HepG2 (cell line): ENCODE measurements at regions not wholly inside any gene's neighbourhood (a gene's known extent, or its start where the extent isn't known, plus 50 kb on each side); places are given as distances from the start of the nearest gene placed in this dataset.

Experiments
- EP300 ChIP-seq, 3 experiments: sonication (generic) in 1 of 3; formaldehyde crosslinking in 1 of 3; IDR thresholded peaks; 2 replicates each; pipeline versions ENCODE4 v1.5.1 to v1.6.1; 2011 to 2020; ENCODE audit warnings: low read depth in 2 of 3, low read length in 2 of 3, borderline replicate concordance in 1 of 3, improper control_type of control experiment in 1 of 3, mild to moderate bottlenecking in 1 of 3, missing genetic modification reagents in 1 of 3, moderate library complexity in 1 of 3
- ISL2 ChIP-seq: sonication (generic); formaldehyde crosslinking; IDR thresholded peaks from 2 replicates; pipeline ENCODE4 v1.5.0; 2020; ENCODE audit warnings: missing genetic modification reagents
- NBN ChIP-seq: fragments of 450-650 bp; conservative IDR thresholded peaks from 2 replicates; pipeline ENCODE4 v1.6.1; 2017
- ZC3H4 ChIP-seq: sonication (generic); formaldehyde crosslinking; IDR thresholded peaks from 2 replicates; pipeline ENCODE4 v1.4.0; 2020; ENCODE audit warnings: missing genetic modification reagents, borderline replicate concordance
- ZNF569 ChIP-seq: sonication (generic); formaldehyde crosslinking; IDR thresholded peaks from 2 replicates; pipeline ENCODE4 v1.5.0; 2020; ENCODE audit warnings: mild to moderate bottlenecking, missing genetic modification reagents, moderate library complexity, borderline replicate concordance
- TF ChIP-seq, protein P1 (sequence below): sonication (generic); formaldehyde crosslinking; IDR thresholded peaks from 2 replicates; pipeline ENCODE4 v1.4.0; 2020; ENCODE audit warnings: mild to moderate bottlenecking, missing genetic modification reagents
- TF ChIP-seq, protein P2 (sequence below): sonication (generic); formaldehyde crosslinking; IDR thresholded peaks from 2 replicates; pipeline ENCODE4 v1.5.0; 2020; ENCODE audit warnings: mild to moderate bottlenecking, missing genetic modification reagents, moderate library complexity
- TF ChIP-seq, protein P3 (sequence below): sonication (generic); formaldehyde crosslinking; IDR thresholded peaks from 2 replicates; pipeline ENCODE4 v1.8.1; 2023; ENCODE audit warnings: mild to moderate bottlenecking, inconsistent platforms, moderate library complexity, missing genetic modification reagents, borderline replicate concordance

GRCh38 chrX:3420316-3420715, 73.9 kb upstream of the MXRA5 start:
- TF ChIP-seq ZC3H4 (CRISPR knock-in tag), result no peak
- TF ChIP-seq, protein P1, sequence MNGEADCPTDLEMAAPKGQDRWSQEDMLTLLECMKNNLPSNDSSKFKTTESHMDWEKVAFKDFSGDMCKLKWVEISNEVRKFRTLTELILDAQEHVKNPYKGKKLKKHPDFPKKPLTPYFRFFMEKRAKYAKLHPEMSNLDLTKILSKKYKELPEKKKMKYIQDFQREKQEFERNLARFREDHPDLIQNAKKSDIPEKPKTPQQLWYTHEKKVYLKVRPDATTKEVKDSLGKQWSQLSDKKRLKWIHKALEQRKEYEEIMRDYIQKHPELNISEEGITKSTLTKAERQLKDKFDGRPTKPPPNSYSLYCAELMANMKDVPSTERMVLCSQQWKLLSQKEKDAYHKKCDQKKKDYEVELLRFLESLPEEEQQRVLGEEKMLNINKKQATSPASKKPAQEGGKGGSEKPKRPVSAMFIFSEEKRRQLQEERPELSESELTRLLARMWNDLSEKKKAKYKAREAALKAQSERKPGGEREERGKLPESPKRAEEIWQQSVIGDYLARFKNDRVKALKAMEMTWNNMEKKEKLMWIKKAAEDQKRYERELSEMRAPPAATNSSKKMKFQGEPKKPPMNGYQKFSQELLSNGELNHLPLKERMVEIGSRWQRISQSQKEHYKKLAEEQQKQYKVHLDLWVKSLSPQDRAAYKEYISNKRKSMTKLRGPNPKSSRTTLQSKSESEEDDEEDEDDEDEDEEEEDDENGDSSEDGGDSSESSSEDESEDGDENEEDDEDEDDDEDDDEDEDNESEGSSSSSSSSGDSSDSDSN (CRISPR knock-in tag), result no peak
- TF ChIP-seq, protein P2, sequence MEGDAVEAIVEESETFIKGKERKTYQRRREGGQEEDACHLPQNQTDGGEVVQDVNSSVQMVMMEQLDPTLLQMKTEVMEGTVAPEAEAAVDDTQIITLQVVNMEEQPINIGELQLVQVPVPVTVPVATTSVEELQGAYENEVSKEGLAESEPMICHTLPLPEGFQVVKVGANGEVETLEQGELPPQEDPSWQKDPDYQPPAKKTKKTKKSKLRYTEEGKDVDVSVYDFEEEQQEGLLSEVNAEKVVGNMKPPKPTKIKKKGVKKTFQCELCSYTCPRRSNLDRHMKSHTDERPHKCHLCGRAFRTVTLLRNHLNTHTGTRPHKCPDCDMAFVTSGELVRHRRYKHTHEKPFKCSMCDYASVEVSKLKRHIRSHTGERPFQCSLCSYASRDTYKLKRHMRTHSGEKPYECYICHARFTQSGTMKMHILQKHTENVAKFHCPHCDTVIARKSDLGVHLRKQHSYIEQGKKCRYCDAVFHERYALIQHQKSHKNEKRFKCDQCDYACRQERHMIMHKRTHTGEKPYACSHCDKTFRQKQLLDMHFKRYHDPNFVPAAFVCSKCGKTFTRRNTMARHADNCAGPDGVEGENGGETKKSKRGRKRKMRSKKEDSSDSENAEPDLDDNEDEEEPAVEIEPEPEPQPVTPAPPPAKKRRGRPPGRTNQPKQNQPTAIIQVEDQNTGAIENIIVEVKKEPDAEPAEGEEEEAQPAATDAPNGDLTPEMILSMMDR (CRISPR knock-in tag), result no peak
- no peak for TF ChIP-seq EP300 (IDR thresholded peaks at IDR 0.05; ENCODE audit: low read depth in 2 of 2, low read length in 2 of 2)
- no peak for TF ChIP-seq EP300 (CRISPR knock-in tag; IDR thresholded peaks at IDR 0.05; ENCODE audit: borderline replicate concordance)
- TF ChIP-seq ZNF569 (CRISPR knock-in tag), result no peak
- TF ChIP-seq, protein P3, sequence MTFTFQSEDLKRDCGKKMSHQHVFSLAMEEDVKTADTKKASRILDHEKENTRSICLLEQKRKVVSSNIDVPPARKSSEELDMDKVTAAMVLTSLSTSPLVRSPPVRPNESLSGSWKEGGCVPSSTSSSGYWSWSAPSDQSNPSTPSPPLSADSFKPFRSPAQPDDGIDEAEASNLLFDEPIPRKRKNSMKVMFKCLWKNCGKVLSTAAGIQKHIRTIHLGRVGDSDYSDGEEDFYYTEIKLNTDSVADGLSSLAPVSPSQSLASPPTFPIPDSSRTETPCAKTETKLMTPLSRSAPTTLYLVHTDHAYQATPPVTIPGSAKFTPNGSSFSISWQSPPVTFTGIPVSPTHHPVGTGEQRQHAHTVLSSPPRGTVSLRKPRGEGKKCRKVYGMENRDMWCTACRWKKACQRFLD (CRISPR knock-in tag), result no peak
- TF ChIP-seq ISL2, result no peak
- no peak for TF ChIP-seq NBN
